ENCODE measurements at regions not wholly inside any gene's neighbourhood (a gene's known extent, or its start where the extent isn't known, plus 50 kb on each side); places are given as distances from the start of the nearest gene placed in this dataset.

DNA sequence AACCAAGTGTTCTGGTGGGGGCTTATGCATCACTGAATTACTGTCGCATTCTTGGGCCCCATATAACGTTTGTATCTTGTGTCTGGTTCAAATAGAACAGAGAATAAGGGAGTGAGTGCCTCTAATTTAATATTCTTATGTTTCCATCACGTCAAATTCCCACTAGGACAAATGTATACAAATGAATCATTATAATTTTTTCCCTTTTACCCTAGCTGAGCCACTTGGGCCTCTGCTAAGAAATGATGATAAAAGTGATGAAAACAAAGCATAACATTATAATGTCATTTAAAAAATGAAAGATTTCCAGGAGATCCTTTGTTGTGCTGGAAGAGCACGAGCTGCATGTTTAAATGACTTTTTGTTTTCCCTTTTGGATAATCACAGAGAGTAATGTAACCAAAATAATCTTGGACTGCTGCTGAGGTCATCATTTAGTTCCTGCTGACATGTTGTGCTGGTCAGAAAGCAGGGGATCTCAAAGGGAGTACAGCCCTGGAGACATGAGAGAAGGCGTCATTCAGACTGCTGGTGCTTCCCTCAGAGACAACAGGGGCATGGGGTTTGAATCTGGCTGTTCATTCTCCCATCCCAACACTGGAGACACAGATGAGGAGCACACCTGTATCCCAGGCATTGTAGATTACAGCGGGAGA is 105.1 kb upstream of the SCOC start:
- ATAC-seq (no peak), DNase-seq (no peak)
- intact Hi-C loops (cut with micrococcal nuclease) = no loop called here
- Mint-ChIP-seq H3K4me1 (ENCODE audit: low read depth) (no peaks in the 10 kb centered on the region), H3K27me3 (peaks cover 1% of the 10 kb centered on the region), H3K4me3 (no peak overlapping the region), H3K9me3 (no peaks in the 10 kb centered on the region), H3K36me3 (ENCODE audit: low read depth) (no peaks in the 10 kb centered on the region), H3K27ac (no peak overlapping the region)
- ChIA-PET CTCF (interaction anchor here (1.4 to 1.5 kb wide), 2 partner anchors 9 to 14 kb away, joined by 3 to 4 read pairs; no protein-coding TSS in a partner anchor), POLR2A (interaction anchor here (0.9 kb wide), 1 partner anchor 15 kb away, joined by 3 read pairs; no protein-coding TSS in a partner anchor)
- TF ChIP-seq, protein P1, sequence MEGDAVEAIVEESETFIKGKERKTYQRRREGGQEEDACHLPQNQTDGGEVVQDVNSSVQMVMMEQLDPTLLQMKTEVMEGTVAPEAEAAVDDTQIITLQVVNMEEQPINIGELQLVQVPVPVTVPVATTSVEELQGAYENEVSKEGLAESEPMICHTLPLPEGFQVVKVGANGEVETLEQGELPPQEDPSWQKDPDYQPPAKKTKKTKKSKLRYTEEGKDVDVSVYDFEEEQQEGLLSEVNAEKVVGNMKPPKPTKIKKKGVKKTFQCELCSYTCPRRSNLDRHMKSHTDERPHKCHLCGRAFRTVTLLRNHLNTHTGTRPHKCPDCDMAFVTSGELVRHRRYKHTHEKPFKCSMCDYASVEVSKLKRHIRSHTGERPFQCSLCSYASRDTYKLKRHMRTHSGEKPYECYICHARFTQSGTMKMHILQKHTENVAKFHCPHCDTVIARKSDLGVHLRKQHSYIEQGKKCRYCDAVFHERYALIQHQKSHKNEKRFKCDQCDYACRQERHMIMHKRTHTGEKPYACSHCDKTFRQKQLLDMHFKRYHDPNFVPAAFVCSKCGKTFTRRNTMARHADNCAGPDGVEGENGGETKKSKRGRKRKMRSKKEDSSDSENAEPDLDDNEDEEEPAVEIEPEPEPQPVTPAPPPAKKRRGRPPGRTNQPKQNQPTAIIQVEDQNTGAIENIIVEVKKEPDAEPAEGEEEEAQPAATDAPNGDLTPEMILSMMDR (IDR thresholded peaks at IDR 0.05) = no peak

DNA sequence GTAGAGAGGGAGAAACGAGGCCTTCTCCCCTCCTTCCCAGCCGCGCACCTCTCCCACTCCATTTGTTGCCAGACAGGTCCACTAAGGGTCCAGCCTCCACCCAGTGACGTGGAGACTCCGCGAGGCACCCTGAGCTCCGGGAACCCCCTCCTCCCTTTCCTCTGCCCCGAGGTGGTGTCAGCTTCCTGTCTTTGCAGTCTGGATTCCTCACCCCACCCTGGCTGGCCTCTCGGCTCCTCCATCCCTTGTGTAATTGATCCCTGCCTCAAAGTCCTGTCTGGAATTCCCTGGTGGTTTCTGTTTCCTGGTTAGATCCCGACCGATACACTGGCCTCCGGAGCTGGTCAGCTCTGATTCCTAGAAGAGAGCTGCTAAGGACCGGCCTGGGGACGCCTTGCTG is 105.9 kb upstream of the SCOC start:
- ChIA-PET POLR2A (interaction anchor here (0.9 to 1.2 kb wide), 2 partner anchors 10 to 16 kb away, joined by 3 to 5 read pairs; no protein-coding TSS in a partner anchor), CTCF (interaction anchor here (0.7 to 1.5 kb wide), 3 partner anchors 9 to 93 kb away, joined by 3 to 4 read pairs (median 3); no protein-coding TSS in a partner anchor)
- no peak for ATAC-seq
- Mint-ChIP-seq H3K27me3 (peaks cover 1% of the 10 kb centered on the region), H3K27ac (no peak overlapping the region), H3K4me1 (ENCODE audit: low read depth) (no peaks in the 10 kb centered on the region), H3K36me3 (ENCODE audit: low read depth) (no peaks in the 10 kb centered on the region), H3K4me3 (no peak overlapping the region), H3K9me3 (no peaks in the 10 kb centered on the region)
- TF ChIP-seq, protein P1 (IDR thresholded peaks at IDR 0.05) = no peak
- intact Hi-C loops (cut with micrococcal nuclease) = no loop called here
- no peak for DNase-seq

DNA sequence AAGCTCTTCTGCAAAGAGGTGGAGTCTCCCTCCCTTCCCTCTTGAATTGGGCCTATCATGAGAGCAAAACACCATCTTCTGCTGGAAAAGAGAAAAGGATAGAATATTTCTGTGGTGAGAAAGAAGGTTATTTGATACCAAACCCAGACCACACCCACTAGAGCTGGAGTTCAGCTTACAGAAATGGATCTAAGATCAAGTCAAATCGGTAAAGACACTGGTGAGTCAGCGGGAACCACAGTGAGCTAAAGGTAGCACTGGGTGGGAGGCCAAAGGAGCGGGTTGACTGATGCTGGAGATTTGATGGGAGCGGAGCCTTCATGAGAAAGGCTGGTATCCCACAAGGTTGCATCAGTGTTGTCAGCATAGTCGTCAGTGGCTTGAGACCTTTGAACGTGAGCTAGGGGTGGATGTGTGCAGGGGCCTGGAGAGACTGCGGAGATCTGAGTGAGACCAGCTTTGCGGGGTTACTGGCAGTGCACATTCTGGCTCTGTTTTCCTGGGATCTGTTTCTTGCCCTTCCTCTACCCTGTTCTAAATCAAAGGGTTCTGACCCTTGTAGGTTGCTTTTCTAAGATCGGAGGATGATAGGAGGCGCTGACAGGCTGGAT is 106.4 kb upstream of the SCOC start:
- no peak overlapping the region for H3K27ac Mint-ChIP-seq
- intact Hi-C loops (cut with micrococcal nuclease) = no loop called here

DNA sequence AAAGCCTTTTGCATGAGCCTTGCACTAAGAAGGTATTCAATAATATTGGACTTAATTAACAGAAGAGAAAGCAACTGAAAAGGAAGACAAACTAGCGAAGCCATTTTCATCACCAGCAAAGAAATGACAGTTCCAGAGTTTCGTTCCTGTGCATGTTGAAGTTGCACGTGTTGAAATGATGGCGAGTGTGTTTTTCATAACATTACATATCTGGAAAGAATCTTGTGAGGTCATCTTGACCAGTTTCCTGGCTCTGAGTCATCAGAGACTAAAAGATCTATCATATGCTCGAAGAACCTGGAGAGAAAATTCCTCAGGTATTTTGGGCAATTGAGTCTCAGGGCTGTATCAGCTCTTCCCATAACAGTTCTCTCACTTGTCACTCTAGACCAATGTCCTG is 106.2 kb upstream of the MAML3 start:
- Mint-ChIP-seq H3K27ac (no peak overlapping the region), H3K27me3 (peaks cover 8% of the 10 kb centered on the region), H3K4me3 (no peak overlapping the region), H3K36me3 (ENCODE audit: low read depth) (no peaks in the 10 kb centered on the region), H3K9me3 (no peaks in the 10 kb centered on the region), H3K4me1 (ENCODE audit: low read depth) (peaks cover 8% of the 10 kb centered on the region)
- no peak for ATAC-seq
- TF ChIP-seq, protein P1 (IDR thresholded peaks at IDR 0.05) = no peak
- intact Hi-C loops (cut with micrococcal nuclease) = no loop called here
- ChIA-PET CTCF (interaction anchor here (1.4 kb wide), 1 partner anchor 528 kb away, joined by 3 read pairs; no protein-coding TSS in a partner anchor), POLR2A (no interaction called here)
- no peak for DNase-seq

More for the DNA sequence above, 106.4 kb upstream of the SCOC start:
- DNase-seq (peak; percentile 14), ATAC-seq (no peak)
- Mint-ChIP-seq H3K36me3 (ENCODE audit: low read depth) (no peaks in the 10 kb centered on the region), H3K4me1 (ENCODE audit: low read depth) (no peaks in the 10 kb centered on the region), H3K27me3 (peaks cover 1% of the 10 kb centered on the region), H3K4me3 (no peak overlapping the region), H3K9me3 (no peaks in the 10 kb centered on the region)
- POLR2A ChIA-PET = interaction anchor here (1.2 kb wide), 1 partner anchor 10 kb away, joined by 5 read pairs; no protein-coding TSS in a partner anchor
- TF ChIP-seq, protein P1 (IDR thresholded peaks at IDR 0.05) = no peak
- CTCF ChIA-PET = interaction anchor here (0.7 to 1.5 kb wide), 3 partner anchors 10 to 93 kb away, joined by 3 to 4 read pairs (median 3); no protein-coding TSS in a partner anchor

DNA sequence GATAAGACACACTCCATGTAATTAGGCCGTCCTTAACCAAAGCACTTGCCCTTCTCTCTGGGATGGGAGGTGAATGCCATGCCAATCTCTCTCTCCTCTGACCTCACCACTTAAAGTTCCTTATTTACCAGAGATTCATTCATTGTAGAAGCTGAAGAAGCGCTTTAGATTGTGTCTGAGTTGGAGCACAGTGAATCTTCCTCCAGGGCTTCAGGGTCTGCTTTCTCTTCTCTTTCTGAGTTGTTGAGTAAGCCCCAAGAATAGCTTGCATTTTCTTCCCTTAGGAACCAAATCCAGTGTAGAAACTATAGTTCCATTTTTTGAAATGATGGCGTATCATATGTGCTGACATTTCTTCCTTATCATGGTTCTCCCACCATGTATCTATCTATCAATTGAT is 104.5 kb upstream of the MAML3 start:
- H3K36me3 Mint-ChIP-seq (ENCODE audit: low read depth) = no peaks in the 10 kb centered on the region
- no peaks in the 10 kb centered on the region for H3K9me3 Mint-ChIP-seq
- TF ChIP-seq, protein P1 (IDR thresholded peaks at IDR 0.05) = no peak
- H3K27me3 Mint-ChIP-seq = peaks cover 15% of the 10 kb centered on the region
- DNase-seq = no peak
- intact Hi-C loops (cut with micrococcal nuclease) = loop anchor here (10.0 kb wide), 2 partner anchors 524 to 604 kb away; no protein-coding TSS in a partner anchor
- ChIA-PET POLR2A (no interaction called here), CTCF (interaction anchor here (1.2 to 3.2 kb wide), 2 partner anchors 246 to 524 kb away, joined by 4 to 12 read pairs; no protein-coding TSS in a partner anchor)
- H3K27ac Mint-ChIP-seq = no peak overlapping the region
- no peak overlapping the region for H3K4me3 Mint-ChIP-seq
- no peak for ATAC-seq
- H3K4me1 Mint-ChIP-seq (ENCODE audit: low read depth) = peaks cover 10% of the 10 kb centered on the region
